ENCODE measurements at regions not wholly inside any gene's neighbourhood (a gene's known extent, or its start where the extent isn't known, plus 50 kb on each side); places are given as distances from the start of the nearest gene placed in this dataset.
A peak's percentile ranks its signal among the peaks of the same experiment; 100 is the strongest.

DNA sequence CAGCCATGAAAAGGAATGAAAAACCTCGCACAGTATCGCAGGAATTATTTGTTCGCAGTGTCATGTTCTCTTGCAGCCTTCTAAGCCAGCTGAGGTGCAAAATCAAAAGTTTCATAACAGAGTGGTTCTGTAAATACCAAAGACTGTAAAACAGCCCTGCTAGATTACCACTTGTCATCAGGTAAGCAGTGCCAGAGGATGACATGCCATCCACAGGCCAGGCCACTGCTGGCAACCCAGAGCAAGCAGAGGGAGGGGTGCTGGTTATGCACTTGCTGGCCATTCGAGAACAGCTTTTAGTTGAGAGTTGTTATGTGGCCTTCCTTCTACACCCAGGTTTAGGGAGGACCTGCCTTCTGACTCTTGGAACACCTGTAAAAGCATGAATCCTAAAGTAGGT is 114.3 kb upstream of the MGAT5 start:
- ChIA-PET RAD21 (ENCODE audit: low non-redundant PET in 1 of 2, low total read pairs in 2 of 2, uncharacterized antibody in 2 of 2, unreplicated experiment in 2 of 2) (no interaction called here), CTCF (interaction anchor here (2.4 kb wide), 1 partner anchor 21 kb away, joined by 9 read pairs; no protein-coding TSS in a partner anchor), POLR2A (interaction anchor here (1.5 kb wide), 1 partner anchor 9 kb away, joined by 3 read pairs; no protein-coding TSS in a partner anchor)
- no peak overlapping the region for H3K9ac ChIP-seq (ENCODE audit: low read length)
- no peaks in the 10 kb centered on the region for H3K9me3 ChIP-seq (ENCODE audit: control insufficient read depth in 1 of 2, insufficient read depth in 1 of 2, low read depth in 1 of 2, low read length in 2 of 2)
- no peak for DNase-seq (ENCODE audit: low read depth, low spot score)
- H3K79me2 ChIP-seq (ENCODE audit: insufficient read depth, low read length) = peaks cover 4% of the 10 kb centered on the region; the same call in 1 of the 2 replicates
- H4K20me1 ChIP-seq (ENCODE audit: insufficient read depth) = no peaks in the 10 kb centered on the region
- no peak overlapping the region for H3K4me3 ChIP-seq (replicated peaks in 1 of 2; ENCODE audit: low read depth in 1 of 2, low read length in 2 of 2)
- TF ChIP-seq SP1 (IDR thresholded peaks at IDR 0.05; ENCODE audit: low read depth) (no peak), RAD21 (IDR thresholded peaks at IDR 0.05; ENCODE audit: low read depth) (no peak), POLR2A (IDR thresholded peaks at IDR 0.05; ENCODE audit: borderline replicate concordance, extremely low read depth, insufficient read depth, insufficient read length) (no peak), FOSL1 (IDR thresholded peaks at IDR 0.05; ENCODE audit: low read depth) (no peak), EGR1 (IDR thresholded peaks at IDR 0.05; ENCODE audit: low read depth) (no peak), POLR2AphosphoS5 (IDR thresholded peaks at IDR 0.05; ENCODE audit: low read depth, low read length) (no peak), SIN3A (IDR thresholded peaks at IDR 0.05; ENCODE audit: low read depth) (no peak), ELF1 (IDR thresholded peaks at IDR 0.05; ENCODE audit: borderline replicate concordance, low read depth) (no peak)
- TF ChIP-seq, protein P1, sequence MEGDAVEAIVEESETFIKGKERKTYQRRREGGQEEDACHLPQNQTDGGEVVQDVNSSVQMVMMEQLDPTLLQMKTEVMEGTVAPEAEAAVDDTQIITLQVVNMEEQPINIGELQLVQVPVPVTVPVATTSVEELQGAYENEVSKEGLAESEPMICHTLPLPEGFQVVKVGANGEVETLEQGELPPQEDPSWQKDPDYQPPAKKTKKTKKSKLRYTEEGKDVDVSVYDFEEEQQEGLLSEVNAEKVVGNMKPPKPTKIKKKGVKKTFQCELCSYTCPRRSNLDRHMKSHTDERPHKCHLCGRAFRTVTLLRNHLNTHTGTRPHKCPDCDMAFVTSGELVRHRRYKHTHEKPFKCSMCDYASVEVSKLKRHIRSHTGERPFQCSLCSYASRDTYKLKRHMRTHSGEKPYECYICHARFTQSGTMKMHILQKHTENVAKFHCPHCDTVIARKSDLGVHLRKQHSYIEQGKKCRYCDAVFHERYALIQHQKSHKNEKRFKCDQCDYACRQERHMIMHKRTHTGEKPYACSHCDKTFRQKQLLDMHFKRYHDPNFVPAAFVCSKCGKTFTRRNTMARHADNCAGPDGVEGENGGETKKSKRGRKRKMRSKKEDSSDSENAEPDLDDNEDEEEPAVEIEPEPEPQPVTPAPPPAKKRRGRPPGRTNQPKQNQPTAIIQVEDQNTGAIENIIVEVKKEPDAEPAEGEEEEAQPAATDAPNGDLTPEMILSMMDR (IDR thresholded peaks at IDR 0.05 in 2 of 3, conservative IDR thresholded peaks at IDR 0.05 in 1 of 3; ENCODE audit: borderline replicate concordance in 1 of 3, insufficient read depth in 1 of 3, low read depth in 2 of 3, low read length in 2 of 3) = no peak
- TF ChIP-seq, protein P2, sequence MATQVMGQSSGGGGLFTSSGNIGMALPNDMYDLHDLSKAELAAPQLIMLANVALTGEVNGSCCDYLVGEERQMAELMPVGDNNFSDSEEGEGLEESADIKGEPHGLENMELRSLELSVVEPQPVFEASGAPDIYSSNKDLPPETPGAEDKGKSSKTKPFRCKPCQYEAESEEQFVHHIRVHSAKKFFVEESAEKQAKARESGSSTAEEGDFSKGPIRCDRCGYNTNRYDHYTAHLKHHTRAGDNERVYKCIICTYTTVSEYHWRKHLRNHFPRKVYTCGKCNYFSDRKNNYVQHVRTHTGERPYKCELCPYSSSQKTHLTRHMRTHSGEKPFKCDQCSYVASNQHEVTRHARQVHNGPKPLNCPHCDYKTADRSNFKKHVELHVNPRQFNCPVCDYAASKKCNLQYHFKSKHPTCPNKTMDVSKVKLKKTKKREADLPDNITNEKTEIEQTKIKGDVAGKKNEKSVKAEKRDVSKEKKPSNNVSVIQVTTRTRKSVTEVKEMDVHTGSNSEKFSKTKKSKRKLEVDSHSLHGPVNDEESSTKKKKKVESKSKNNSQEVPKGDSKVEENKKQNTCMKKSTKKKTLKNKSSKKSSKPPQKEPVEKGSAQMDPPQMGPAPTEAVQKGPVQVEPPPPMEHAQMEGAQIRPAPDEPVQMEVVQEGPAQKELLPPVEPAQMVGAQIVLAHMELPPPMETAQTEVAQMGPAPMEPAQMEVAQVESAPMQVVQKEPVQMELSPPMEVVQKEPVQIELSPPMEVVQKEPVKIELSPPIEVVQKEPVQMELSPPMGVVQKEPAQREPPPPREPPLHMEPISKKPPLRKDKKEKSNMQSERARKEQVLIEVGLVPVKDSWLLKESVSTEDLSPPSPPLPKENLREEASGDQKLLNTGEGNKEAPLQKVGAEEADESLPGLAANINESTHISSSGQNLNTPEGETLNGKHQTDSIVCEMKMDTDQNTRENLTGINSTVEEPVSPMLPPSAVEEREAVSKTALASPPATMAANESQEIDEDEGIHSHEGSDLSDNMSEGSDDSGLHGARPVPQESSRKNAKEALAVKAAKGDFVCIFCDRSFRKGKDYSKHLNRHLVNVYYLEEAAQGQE (IDR thresholded peaks at IDR 0.05; ENCODE audit: low read depth) = no peak
- TF ChIP-seq, protein P3, sequence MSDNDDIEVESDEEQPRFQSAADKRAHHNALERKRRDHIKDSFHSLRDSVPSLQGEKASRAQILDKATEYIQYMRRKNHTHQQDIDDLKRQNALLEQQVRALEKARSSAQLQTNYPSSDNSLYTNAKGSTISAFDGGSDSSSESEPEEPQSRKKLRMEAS (IDR thresholded peaks at IDR 0.05) = no peak
- peaks cover 36 to 67% of the 10 kb centered on the region in 2 experiments for H3K4me1 ChIP-seq (ENCODE audit: control insufficient read depth in 1 of 2, insufficient read depth in 2 of 2, low read length in 2 of 2)
- intact Hi-C loops (cut with micrococcal nuclease) = no loop called here
- no peaks in the 10 kb centered on the region for H3K36me3 ChIP-seq (ENCODE audit: control insufficient read depth in 1 of 2, insufficient read depth in 2 of 2, low read length in 2 of 2)
- no peak overlapping the region for H2AFZ ChIP-seq (ENCODE audit: low read depth, low read length, poor library complexity, severe bottlenecking)
- no TSS peak for BruUV-seq (replicated peaks)
- peak overlapping the region; percentile 47 for H3K4me2 ChIP-seq (ENCODE audit: low read length)
- no peaks in the 10 kb centered on the region for H3K27me3 ChIP-seq (ENCODE audit: insufficient read depth, low read length)
- no peaks in the 10 kb centered on the region for H3K9me2 ChIP-seq (ENCODE audit: insufficient read depth)
- ATAC-seq = no peak
- H3K27ac ChIP-seq (ENCODE audit: low read depth, low read length) = no peak overlapping the region
